Mesothelial cell of epicardium (in vitro differentiated cells): ENCODE measurements at regions not wholly inside any gene's neighbourhood (a gene's known extent, or its start where the extent isn't known, plus 50 kb on each side); places are given as distances from the start of the nearest gene placed in this dataset.
"Not testable (repeated sequence)": the region's sequence is repeated elsewhere in the genome, so short reads cannot be mapped to it uniquely, and the experiment has no call there.

Source experiments
- DNase-seq, 2 experiments: peaks; one replicate each; pipeline ENCODE4 v3.0.0; 2021; ENCODE audit warnings: low spot score in 2 of 2; ENCODE audit not compliant: unreplicated experiment in 2 of 2
- H3K27ac Mint-ChIP-seq: 2 replicates; pipeline ENCODE4 v1.8.0; 2021; ENCODE audit warnings: mixed read lengths
- H3K27me3 Mint-ChIP-seq: 2 replicates; pipeline ENCODE4 v1.8.0; 2021; ENCODE audit warnings: low read depth, mixed read lengths
- H3K36me3 Mint-ChIP-seq: 2 replicates; pipeline ENCODE4 v1.8.0; 2021; ENCODE audit warnings: mixed read lengths
- H3K4me1 Mint-ChIP-seq: 2 replicates; pipeline ENCODE4 v1.8.0; 2021; ENCODE audit warnings: mixed read lengths
- H3K4me3 Mint-ChIP-seq: 2 replicates; pipeline ENCODE4 v1.8.0; 2021; ENCODE audit warnings: mild to moderate bottlenecking, moderate library complexity, mixed read lengths
- H3K9me3 Mint-ChIP-seq: 2 replicates; pipeline ENCODE4 v1.8.0; 2021; ENCODE audit warnings: mixed read lengths

DNA sequence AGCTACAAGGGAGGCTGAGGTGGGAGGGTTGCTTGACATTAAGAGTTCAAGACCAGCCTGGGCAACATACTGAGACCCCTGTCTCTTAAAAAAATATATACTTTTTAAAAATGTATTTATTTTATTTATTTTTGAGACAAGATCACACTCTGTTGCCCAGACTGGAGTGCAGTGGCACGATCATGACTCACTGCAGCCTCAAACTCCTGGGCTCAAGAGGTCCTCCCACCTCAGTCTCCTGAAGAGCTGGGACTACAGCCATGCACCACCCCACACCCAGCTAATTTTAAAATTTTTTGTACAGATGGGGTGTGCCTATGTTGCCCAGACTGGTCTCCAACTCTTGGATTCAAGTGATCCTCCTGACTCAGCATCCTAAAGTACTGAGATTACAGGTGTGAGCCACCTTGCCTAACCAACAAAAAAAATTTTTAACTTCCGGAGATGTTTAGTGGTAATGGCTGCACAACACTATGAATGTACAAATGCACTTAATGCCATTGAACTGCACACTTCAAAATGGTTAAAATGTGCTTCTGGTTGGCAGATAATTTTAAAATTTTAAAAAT, 288.5 kb downstream of the GOLGA6L6 start:
- H3K27me3 Mint-ChIP-seq, H3K4me1 Mint-ChIP-seq, H3K27ac Mint-ChIP-seq, H3K4me3 Mint-ChIP-seq, DNase-seq: not testable (repeated sequence)
- peaks cover 55% of the 10 kb centered on the region for H3K9me3 Mint-ChIP-seq
- peaks cover 16% of the 10 kb centered on the region for H3K36me3 Mint-ChIP-seq

DNA sequence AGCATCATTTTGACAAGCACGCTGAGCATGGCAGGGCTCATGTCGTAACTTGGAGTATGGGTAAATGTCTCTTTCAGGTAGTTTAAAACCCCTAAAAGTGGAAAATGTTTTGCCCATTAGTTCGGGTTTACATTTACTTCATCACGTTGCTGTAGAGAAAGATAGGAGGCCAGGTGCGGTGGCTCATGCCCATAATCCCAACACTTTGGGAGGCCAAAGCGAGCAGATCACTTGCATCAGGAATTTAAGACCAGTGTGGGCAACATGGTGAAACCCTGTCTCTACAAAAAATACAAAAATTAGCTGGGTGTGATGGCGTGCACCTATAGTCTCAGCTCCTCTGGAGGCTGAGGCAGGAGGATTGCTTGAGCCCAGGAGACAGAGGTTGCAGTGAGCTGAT, 289.6 kb downstream of the GOLGA6L6 start:
- not testable (repeated sequence) for DNase-seq, H3K27me3 Mint-ChIP-seq, H3K4me3 Mint-ChIP-seq, H3K4me1 Mint-ChIP-seq, H3K27ac Mint-ChIP-seq
- Mint-ChIP-seq H3K36me3 (peaks cover 14% of the 10 kb centered on the region), H3K9me3 (peaks cover 53% of the 10 kb centered on the region)

GRCh38 chr15:20251214-20252005, 290.2 kb downstream of the GOLGA6L6 start:
- H3K9me3 Mint-ChIP-seq = peaks cover 48% of the 10 kb centered on the region

GRCh38 chr15:20250206-20250605, 291.4 kb downstream of the GOLGA6L6 start:
- H3K4me1 Mint-ChIP-seq, H3K27ac Mint-ChIP-seq, H3K36me3 Mint-ChIP-seq, H3K27me3 Mint-ChIP-seq, H3K4me3 Mint-ChIP-seq, DNase-seq: not testable (repeated sequence)
- peaks cover 43% of the 10 kb centered on the region for H3K9me3 Mint-ChIP-seq

More at GRCh38 chr15:20251214-20252005, 290.2 kb downstream of the GOLGA6L6 start:
- H3K27me3 Mint-ChIP-seq, H3K4me1 Mint-ChIP-seq, H3K27ac Mint-ChIP-seq, H3K36me3 Mint-ChIP-seq, H3K4me3 Mint-ChIP-seq, DNase-seq: not testable (repeated sequence)

DNA sequence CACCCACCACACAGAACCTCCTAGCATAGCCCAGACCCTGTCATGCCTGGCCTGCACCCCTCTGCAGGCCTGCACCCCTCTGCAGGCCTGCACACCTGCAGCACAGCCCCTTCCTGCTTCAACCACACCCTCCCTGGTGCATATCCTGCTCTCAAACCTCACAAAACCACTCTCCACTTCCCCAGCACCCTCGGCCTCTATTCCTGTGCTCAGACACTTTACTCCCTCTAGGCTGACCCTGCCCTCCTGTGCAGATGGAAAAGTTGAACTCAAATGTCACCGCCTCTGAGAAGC, 292.0 kb downstream of the GOLGA6L6 start:
- H3K27me3 Mint-ChIP-seq, H3K4me3 Mint-ChIP-seq, DNase-seq, H3K36me3 Mint-ChIP-seq, H3K4me1 Mint-ChIP-seq, H3K27ac Mint-ChIP-seq: not testable (repeated sequence)
- peaks cover 38% of the 10 kb centered on the region for H3K9me3 Mint-ChIP-seq

DNA sequence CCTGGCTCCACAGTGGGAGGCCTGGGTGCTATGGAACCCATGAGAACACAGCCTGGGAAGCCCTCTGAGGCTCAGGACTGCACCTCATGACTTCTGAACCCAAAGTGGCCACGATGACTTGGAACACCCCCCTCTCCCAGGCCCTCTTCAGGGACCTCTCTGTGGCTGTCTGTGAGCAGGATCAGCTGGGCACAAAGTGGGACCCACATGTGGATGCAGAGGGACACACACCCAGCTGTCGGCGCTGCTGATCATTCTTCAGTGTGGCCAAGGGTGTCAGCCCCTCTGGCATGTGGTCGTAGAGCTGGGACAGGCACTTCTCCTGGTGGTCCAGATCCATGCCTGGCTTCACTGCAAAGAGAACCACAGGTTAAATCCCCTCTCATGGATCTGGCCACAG, 293.2 kb downstream of the GOLGA6L6 start:
- H3K36me3 Mint-ChIP-seq, H3K4me1 Mint-ChIP-seq, H3K4me3 Mint-ChIP-seq, DNase-seq, H3K27me3 Mint-ChIP-seq, H3K27ac Mint-ChIP-seq: not testable (repeated sequence)
- H3K9me3 Mint-ChIP-seq = peaks cover 40% of the 10 kb centered on the region

- H3K27ac Mint-ChIP-seq, DNase-seq, H3K36me3 Mint-ChIP-seq, H3K27me3 Mint-ChIP-seq, H3K4me1 Mint-ChIP-seq, H3K4me3 Mint-ChIP-seq: not testable (repeated sequence)
- peaks cover 43% of the 10 kb centered on the region for H3K9me3 Mint-ChIP-seq
Measured at GRCh38 chr15:20247137-20247536, 294.5 kb downstream of the GOLGA6L6 start.

- H3K36me3 Mint-ChIP-seq, H3K4me1 Mint-ChIP-seq, H3K4me3 Mint-ChIP-seq, DNase-seq, H3K27ac Mint-ChIP-seq, H3K27me3 Mint-ChIP-seq: not testable (repeated sequence)
- peaks cover 38% of the 10 kb centered on the region for H3K9me3 Mint-ChIP-seq
Measured at GRCh38 chr15:20246624-20247023, 295.0 kb downstream of the GOLGA6L6 start.

DNA sequence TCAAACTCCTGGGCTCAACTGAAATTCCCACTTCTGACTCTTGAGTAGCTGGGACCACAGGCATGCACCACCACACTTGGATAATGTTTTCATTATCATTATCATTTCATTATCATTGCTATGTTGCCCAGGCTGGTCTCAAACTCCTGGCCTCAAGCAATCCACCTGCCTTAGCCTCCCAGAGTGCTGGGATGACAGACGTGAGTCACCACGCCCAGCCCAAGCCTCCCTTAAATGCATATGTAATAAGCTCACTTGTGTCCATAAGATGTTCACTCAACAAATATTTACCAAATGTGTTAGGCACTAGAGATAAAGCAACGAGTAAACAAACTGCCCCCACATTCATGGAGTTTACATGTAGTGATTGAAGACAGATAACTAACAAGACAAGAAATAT, 295.7 kb downstream of the GOLGA6L6 start:
- not testable (repeated sequence) for H3K27ac Mint-ChIP-seq, H3K4me1 Mint-ChIP-seq, H3K4me3 Mint-ChIP-seq, DNase-seq, H3K27me3 Mint-ChIP-seq, H3K36me3 Mint-ChIP-seq
- H3K9me3 Mint-ChIP-seq = peaks cover 32% of the 10 kb centered on the region

- not testable (repeated sequence) for H3K36me3 Mint-ChIP-seq, H3K27me3 Mint-ChIP-seq, H3K4me3 Mint-ChIP-seq, H3K27ac Mint-ChIP-seq, DNase-seq, H3K4me1 Mint-ChIP-seq
- peaks cover 29% of the 10 kb centered on the region for H3K9me3 Mint-ChIP-seq
Measured at GRCh38 chr15:20244792-20245191, 296.8 kb downstream of the GOLGA6L6 start.

GRCh38 chr15:20243486-20244240, 297.9 kb downstream of the GOLGA6L6 start:
- not testable (repeated sequence) for H3K4me1 Mint-ChIP-seq, H3K4me3 Mint-ChIP-seq, H3K27me3 Mint-ChIP-seq, H3K36me3 Mint-ChIP-seq, DNase-seq, H3K27ac Mint-ChIP-seq
- H3K9me3 Mint-ChIP-seq = peaks cover 20% of the 10 kb centered on the region

GRCh38 chr15:20240366-20240917, 301.2 kb downstream of the GOLGA6L6 start:
- H3K4me3 Mint-ChIP-seq, H3K4me1 Mint-ChIP-seq, H3K36me3 Mint-ChIP-seq, DNase-seq, H3K27ac Mint-ChIP-seq, H3K27me3 Mint-ChIP-seq: not testable (repeated sequence)
- H3K9me3 Mint-ChIP-seq = peaks cover 15% of the 10 kb centered on the region

- H3K27me3 Mint-ChIP-seq, H3K4me1 Mint-ChIP-seq, H3K4me3 Mint-ChIP-seq, H3K36me3 Mint-ChIP-seq, DNase-seq, H3K27ac Mint-ChIP-seq: not testable (repeated sequence)
- H3K9me3 Mint-ChIP-seq = peaks cover 21% of the 10 kb centered on the region
Measured at GRCh38 chr15:20239186-20239585, 302.4 kb downstream of the GOLGA6L6 start.
